OCI-LY7 (cell line): ENCODE measurements at regions not wholly inside any gene's neighbourhood (a gene's known extent, or its start where the extent isn't known, plus 50 kb on each side); places are given as distances from the start of the nearest gene placed in this dataset.

Source experiments
- EZH2phosphoT487 ChIP-seq: fragments of 200-600 bp; sonication (generic); IDR thresholded peaks from 2 replicates; pipeline ENCODE4 v1.6.1; 2018; ENCODE audit warnings: low read depth, borderline replicate concordance, mild to moderate bottlenecking, mixed run types, antibody characterized with exemption, low read length, moderate library complexity, mixed read lengths
- TF ChIP-seq, protein P1 (sequence below): fragments of 200-600 bp; sonication (generic); conservative IDR thresholded peaks from 2 replicates; pipeline ENCODE4 v1.5.1; 2014; ENCODE audit warnings: mild to moderate bottlenecking, antibody characterized with exemption, low read length, moderate library complexity, mixed read lengths

DNA sequence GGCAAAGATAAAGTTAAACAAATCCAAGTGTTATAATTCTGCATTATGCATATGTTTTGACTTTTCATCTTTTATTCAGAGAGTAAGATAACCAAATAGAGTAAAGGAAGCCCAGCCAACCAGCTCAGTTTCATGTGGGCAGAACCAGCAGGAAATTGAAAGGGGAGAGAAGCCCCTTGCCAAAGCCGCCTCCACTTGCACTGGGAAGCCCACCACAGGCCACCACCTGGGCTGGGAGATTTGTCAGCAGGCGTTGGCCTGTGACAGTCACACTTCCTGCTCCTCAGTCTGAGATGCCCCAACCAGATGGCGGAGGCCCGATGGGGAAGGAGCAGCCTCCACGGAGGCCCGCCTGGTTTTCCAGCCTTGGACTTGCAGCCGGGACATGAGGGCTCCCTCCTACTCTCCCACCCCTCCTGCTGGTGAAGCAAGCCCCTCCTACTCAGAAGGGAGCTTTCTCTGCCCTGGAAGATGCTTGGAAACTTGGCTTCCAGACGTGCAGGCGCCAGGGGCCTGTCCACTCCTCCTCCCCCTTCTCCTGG lies 166.8 kb upstream of the SULF2 start:
- TF ChIP-seq, protein P1, sequence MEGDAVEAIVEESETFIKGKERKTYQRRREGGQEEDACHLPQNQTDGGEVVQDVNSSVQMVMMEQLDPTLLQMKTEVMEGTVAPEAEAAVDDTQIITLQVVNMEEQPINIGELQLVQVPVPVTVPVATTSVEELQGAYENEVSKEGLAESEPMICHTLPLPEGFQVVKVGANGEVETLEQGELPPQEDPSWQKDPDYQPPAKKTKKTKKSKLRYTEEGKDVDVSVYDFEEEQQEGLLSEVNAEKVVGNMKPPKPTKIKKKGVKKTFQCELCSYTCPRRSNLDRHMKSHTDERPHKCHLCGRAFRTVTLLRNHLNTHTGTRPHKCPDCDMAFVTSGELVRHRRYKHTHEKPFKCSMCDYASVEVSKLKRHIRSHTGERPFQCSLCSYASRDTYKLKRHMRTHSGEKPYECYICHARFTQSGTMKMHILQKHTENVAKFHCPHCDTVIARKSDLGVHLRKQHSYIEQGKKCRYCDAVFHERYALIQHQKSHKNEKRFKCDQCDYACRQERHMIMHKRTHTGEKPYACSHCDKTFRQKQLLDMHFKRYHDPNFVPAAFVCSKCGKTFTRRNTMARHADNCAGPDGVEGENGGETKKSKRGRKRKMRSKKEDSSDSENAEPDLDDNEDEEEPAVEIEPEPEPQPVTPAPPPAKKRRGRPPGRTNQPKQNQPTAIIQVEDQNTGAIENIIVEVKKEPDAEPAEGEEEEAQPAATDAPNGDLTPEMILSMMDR = no peak
- no peak for TF ChIP-seq EZH2phosphoT487
